ENCODE measurements at regions not wholly inside any gene's neighbourhood (a gene's known extent, or its start where the extent isn't known, plus 50 kb on each side); places are given as distances from the start of the nearest gene placed in this dataset.

- intact Hi-C loops (cut with DNase I; ENCODE audit: low total_unique reads): no loop called here
- WGBS, 5 donors: 90 to 98% (median 95%) methylated on average over 11 to 27 of the region's 27 CpGs
- no peaks in the 10 kb centered on the region for H3K27me3 ChIP-seq (replicated peaks in 1 of 7)
- TF ChIP-seq CTCF (IDR thresholded peaks at IDR 0.05 in 8 of 11, conservative IDR thresholded peaks at IDR 0.05 in 3 of 11) (no peak), POLR2A (IDR thresholded peaks at IDR 0.05) (no peak), POLR2AphosphoS5 (IDR thresholded peaks at IDR 0.05) (no peak)
- H3K36me3 ChIP-seq: no peaks in the 10 kb centered on the region
- no peak overlapping the region for H3K4me3 ChIP-seq
- H3K9me3 ChIP-seq: peaks cover 0 to 20% (median 4%) of the 10 kb centered on the region in 8 donors
- H3K27ac ChIP-seq: no peak overlapping the region
- H3K4me1 ChIP-seq: no peaks in the 10 kb centered on the region
- DNase-seq: no peak
Observed at GRCh38 chr18:27673861-27674260, 488.8 kb upstream of the CHST9 start.

GRCh38 chr18:27668158-27668557 lies 483.1 kb upstream of the CHST9 start:
- Histone ChIP-seq H3K27ac (no peak overlapping the region), H3K27me3 (replicated peaks in 1 of 7) (no peaks in the 10 kb centered on the region), H3K9me3 (peaks cover 0 to 7% (median 0%) of the 10 kb centered on the region in 8 donors), H3K36me3 (no peaks in the 10 kb centered on the region), H3K4me3 (no peak overlapping the region), H3K4me1 (no peaks in the 10 kb centered on the region)
- DNase-seq: no peak
- TF ChIP-seq POLR2A (IDR thresholded peaks at IDR 0.05) (no peak), POLR2AphosphoS5 (IDR thresholded peaks at IDR 0.05) (no peak), CTCF (IDR thresholded peaks at IDR 0.05 in 8 of 11, conservative IDR thresholded peaks at IDR 0.05 in 3 of 11) (no peak)
- intact Hi-C loops (cut with DNase I; ENCODE audit: low total_unique reads): no loop called here
- 71 to 95% (median 86%) methylated on average over 1 of the region's 1 CpG for WGBS, 5 donors

- intact Hi-C loops (cut with DNase I; ENCODE audit: low total_unique reads): no loop called here
- H3K4me3 ChIP-seq: no peak overlapping the region
- no peaks in the 10 kb centered on the region for H3K36me3 ChIP-seq
- H3K27ac ChIP-seq: no peak overlapping the region
- WGBS, 5 donors: 62 to 80% (median 69%) methylated on average over 6 of the region's 6 CpGs
- peaks cover 0 to 3% (median 0%) of the 10 kb centered on the region in 8 donors for H3K9me3 ChIP-seq
- H3K4me1 ChIP-seq: no peaks in the 10 kb centered on the region
- DNase-seq: no peak
- TF ChIP-seq POLR2AphosphoS5 (IDR thresholded peaks at IDR 0.05) (no peak), CTCF (IDR thresholded peaks at IDR 0.05 in 8 of 11, conservative IDR thresholded peaks at IDR 0.05 in 3 of 11) (no peak), POLR2A (IDR thresholded peaks at IDR 0.05) (no peak)
- no peaks in the 10 kb centered on the region for H3K27me3 ChIP-seq (replicated peaks in 1 of 7)
Observed at GRCh38 chr18:27667064-27667463, 482.0 kb upstream of the CHST9 start.

- no peak for TF ChIP-seq POLR2A (IDR thresholded peaks at IDR 0.05)
- TF ChIP-seq POLR2AphosphoS5 (IDR thresholded peaks at IDR 0.05): no peak
- TF ChIP-seq CTCF (IDR thresholded peaks at IDR 0.05 in 8 of 11, conservative IDR thresholded peaks at IDR 0.05 in 3 of 11): no peak
- H3K4me1 ChIP-seq: no peaks in the 10 kb centered on the region
- no peak overlapping the region for H3K4me3 ChIP-seq
- intact Hi-C loops (cut with DNase I; ENCODE audit: low total_unique reads): no loop called here
- H3K36me3 ChIP-seq: no peaks in the 10 kb centered on the region
- WGBS, 5 donors: 57 to 74% (median 63%) methylated on average over 3 of the region's 3 CpGs
- H3K9me3 ChIP-seq: no peaks in the 10 kb centered on the region
- H3K27ac ChIP-seq: no peak overlapping the region
- DNase-seq: no peak
- no peaks in the 10 kb centered on the region for H3K27me3 ChIP-seq (replicated peaks in 1 of 7)
Observed at GRCh38 chr18:27666016-27666415, 480.9 kb upstream of the CHST9 start.

All from spleen (tissue), 11 donors.